PC-3 (cell line): ENCODE measurements at regions not wholly inside any gene's neighbourhood (a gene's known extent, or its start where the extent isn't known, plus 50 kb on each side); places are given as distances from the start of the nearest gene placed in this dataset.

Experiments used
- ATAC-seq: fragments of 200-7000 bp; cut with Tn5 transposase; 2 replicates; pipeline ENCODE4 v1.9.1; 2020; ENCODE audit warnings: mild to moderate bottlenecking, moderate library complexity
- BruUV-seq: library from RNA; stranded (reverse); fragments of 400-500 nt; replicated peaks from 2 replicates; lab custom pipeline; 2021; lab: Mats Ljungman, UMichigan
- CTCF ChIA-PET: fragments of 300-600 bp; sonication (Branson Sonifier 250); formaldehyde crosslinking; loops from one replicate; lab custom pipeline; 2022; ENCODE audit warnings: antibody characterized with exemption; lab: Charles Lee
- POLR2A ChIA-PET: fragments of 300-600 bp; sonication (Branson Sonifier 250); formaldehyde crosslinking; loops from one replicate; lab custom pipeline; 2022; ENCODE audit warnings: antibody characterized with exemption; ENCODE audit not compliant: unreplicated experiment; lab: Charles Lee
- DNase-seq: peaks from one replicate; pipeline ENCODE4 v3.0.0-alpha.2; 2015
- H2AFZ ChIP-seq: fragments of 300-600 bp; sonication (generic); 2 replicates; pipeline ENCODE4 v1.6.0; 2016; ENCODE audit warnings: antibody characterized with exemption, low read length
- H3F3A ChIP-seq: fragments of 300-600 bp; sonication (generic); one replicate; pipeline ENCODE4 v1.6.0; 2017; ENCODE audit warnings: antibody characterized with exemption, low read length, control low read depth, mild to moderate bottlenecking; ENCODE audit not compliant: unreplicated experiment
- H3K27ac ChIP-seq: fragments of 300-600 bp; sonication (generic); 2 replicates; pipeline ENCODE4 v1.5.1; 2016; ENCODE audit warnings: mild to moderate bottlenecking, low read length
- H3K27me3 ChIP-seq: fragments of 300-600 bp; sonication (generic); 2 replicates; pipeline ENCODE4 v1.6.1; 2016; ENCODE audit warnings: low read length, mixed read lengths
- H3K36me3 ChIP-seq: fragments of 300-600 bp; sonication (generic); 2 replicates; pipeline ENCODE4 v1.6.1; 2016; ENCODE audit warnings: low read depth, mixed run types, low read length, mixed read lengths
- H3K4me1 ChIP-seq: fragments of 300-600 bp; sonication (generic); 2 replicates; pipeline ENCODE4 v1.5.1; 2016; ENCODE audit warnings: low read length; ENCODE audit not compliant: insufficient read depth
- H3K4me2 ChIP-seq: fragments of 300-600 bp; sonication (generic); 2 replicates; pipeline ENCODE4 v1.6.0; 2016; ENCODE audit warnings: low read length
- H3K4me3 ChIP-seq: fragments of 300-600 bp; sonication (generic); 2 replicates; pipeline ENCODE4 v1.5.1; 2016; ENCODE audit warnings: mild to moderate bottlenecking, low read length, mixed read lengths
- H3K79me2 ChIP-seq: fragments of 300-600 bp; sonication (generic); 2 replicates; pipeline ENCODE4 v1.6.1; 2017; ENCODE audit warnings: low read length, mixed read lengths
- H3K9ac ChIP-seq: fragments of 300-600 bp; sonication (generic); 2 replicates; pipeline ENCODE4 v1.6.0; 2016; ENCODE audit warnings: mild to moderate bottlenecking, low read length
- H3K9me2 ChIP-seq: fragments of 300-600 bp; sonication (generic); replicated peaks from 2 replicates; pipeline ENCODE4 v1.6.1; 2016; ENCODE audit warnings: mixed run types, low read length, mixed read lengths
- H3K9me3 ChIP-seq: fragments of 300-600 bp; sonication (generic); 2 replicates; pipeline ENCODE4 v1.6.1; 2016; ENCODE audit warnings: low read length, mixed read lengths
- H4K20me1 ChIP-seq: fragments of 300-600 bp; sonication (generic); 2 replicates; pipeline ENCODE4 v1.6.1; 2016; ENCODE audit warnings: low read length, mixed read lengths
- CTCF ChIP-seq: fragments of 300-600 bp; sonication (generic); conservative IDR thresholded peaks from 2 replicates; pipeline ENCODE4 v1.5.1; 2017; ENCODE audit warnings: antibody characterized with exemption, low read depth, mild to moderate bottlenecking, low read length
- EZH2 ChIP-seq: fragments of 300-600 bp; sonication (generic); IDR thresholded peaks from one replicate; pipeline ENCODE4 v1.6.1; 2017; ENCODE audit warnings: antibody characterized with exemption, mild to moderate bottlenecking, low read length; ENCODE audit not compliant: unreplicated experiment
- EZH2phosphoT487 ChIP-seq: fragments of 300-600 bp; sonication (generic); IDR thresholded peaks from 2 replicates; pipeline ENCODE4 v1.6.1; 2018; ENCODE audit warnings: mild to moderate bottlenecking, antibody characterized with exemption, low read length, borderline replicate concordance
- intact Hi-C: fragments of 100-400 bp; cut with micrococcal nuclease; formaldehyde crosslinking; loops from 2 replicates; pipeline ENCODE4 v1.9.0; 2023

- no peaks in the 10 kb centered on the region for H3K9me2 ChIP-seq
- no peak overlapping the region for H3K9ac ChIP-seq
- no peak overlapping the region for H3K4me3 ChIP-seq
- H3F3A ChIP-seq: no peaks in the 10 kb centered on the region
- no TSS peak for BruUV-seq
- no peaks in the 10 kb centered on the region for H4K20me1 ChIP-seq
- H3K79me2 ChIP-seq: no peaks in the 10 kb centered on the region
- H3K36me3 ChIP-seq: no peaks in the 10 kb centered on the region; the same call in 1 of the 2 replicates
- ChIA-PET CTCF (no interaction called here), POLR2A (no interaction called here)
- TF ChIP-seq CTCF (no peak), EZH2 (no peak), EZH2phosphoT487 (no peak)
- intact Hi-C loops: loop anchor here (1.0 to 5.0 kb wide), 2 partner anchors 53 to 90 kb away; no protein-coding TSS in a partner anchor
- H3K27me3 ChIP-seq: no peaks in the 10 kb centered on the region
- H2AFZ ChIP-seq: no peak overlapping the region
- no peaks in the 10 kb centered on the region for H3K9me3 ChIP-seq
- ATAC-seq (no peak), DNase-seq (no peak)
- H3K4me1 ChIP-seq: peaks cover 32% of the 10 kb centered on the region
- no peak overlapping the region for H3K27ac ChIP-seq
- no peak overlapping the region for H3K4me2 ChIP-seq
These were observed 185.1 kb upstream of the NEBL start for GRCh38 chr10:21082206-21082605.

GRCh38 chr10:21080261-21080660 is 183.2 kb upstream of the NEBL start:
- peaks cover 26% of the 10 kb centered on the region for H3K4me1 ChIP-seq
- BruUV-seq: no TSS peak
- no peak overlapping the region for H3K4me2 ChIP-seq
- ATAC-seq (no peak), DNase-seq (no peak)
- H3K4me3 ChIP-seq: no peak overlapping the region
- intact Hi-C loops: loop anchor here (5.0 kb wide), 1 partner anchor 92 kb away; no protein-coding TSS in a partner anchor
- ChIA-PET POLR2A (no interaction called here), CTCF (interaction anchor here (0.8 kb wide), 1 partner anchor 55 kb away, joined by 3 read pairs; no protein-coding TSS in a partner anchor)
- no peaks in the 10 kb centered on the region for H3F3A ChIP-seq
- H3K79me2 ChIP-seq: no peaks in the 10 kb centered on the region
- no peak overlapping the region for H3K9ac ChIP-seq
- H3K27ac ChIP-seq: no peak overlapping the region
- H2AFZ ChIP-seq: no peak overlapping the region
- TF ChIP-seq CTCF (no peak), EZH2 (no peak), EZH2phosphoT487 (no peak)
- H3K27me3 ChIP-seq: no peaks in the 10 kb centered on the region
- H4K20me1 ChIP-seq: no peaks in the 10 kb centered on the region
- H3K9me2 ChIP-seq: no peaks in the 10 kb centered on the region
- no peaks in the 10 kb centered on the region; the same call in 1 of the 2 replicates for H3K36me3 ChIP-seq
- no peaks in the 10 kb centered on the region for H3K9me3 ChIP-seq

- Histone ChIP-seq H3K4me2 (no peak overlapping the region), H2AFZ (peak overlapping the region; percentile 73), H3K9me2 (no peaks in the 10 kb centered on the region), H3K9me3 (no peaks in the 10 kb centered on the region), H3K4me3 (no peak overlapping the region), H3K79me2 (no peaks in the 10 kb centered on the region), H3K27ac (no peak overlapping the region), H3K4me1 (peaks cover 20% of the 10 kb centered on the region), H3K27me3 (no peaks in the 10 kb centered on the region), H4K20me1 (no peaks in the 10 kb centered on the region), H3K36me3 (no peaks in the 10 kb centered on the region; the same call in 1 of the 2 replicates), H3K9ac (no peak overlapping the region), H3F3A (no peaks in the 10 kb centered on the region)
- POLR2A ChIA-PET: interaction anchor here (0.5 kb wide), 1 partner anchor 215 kb away, joined by 3 read pairs; no protein-coding TSS in a partner anchor
- intact Hi-C loops: loop anchor here (2.0 to 10.0 kb wide), 3 partner anchors 144 to 416 kb away; no protein-coding TSS in a partner anchor
- no TSS peak for BruUV-seq
- ATAC-seq (no peak), DNase-seq (no peak)
- TF ChIP-seq CTCF: no peak
- TF ChIP-seq EZH2phosphoT487: no peak
- TF ChIP-seq EZH2: no peak
- CTCF ChIA-PET: interaction anchor here (1.2 kb wide), 1 partner anchor 418 kb away, joined by 3 read pairs; no protein-coding TSS in a partner anchor
These were observed 182.2 kb upstream of the NEBL start for GRCh38 chr10:21079330-21079658.
